Effector CD8-positive, alpha-beta T cell (primary cell): ENCODE measurements at regions not wholly inside any gene's neighbourhood (a gene's known extent, or its start where the extent isn't known, plus 50 kb on each side); places are given as distances from the start of the nearest gene placed in this dataset.

Experiments used
- DNase-seq: peaks from one replicate; lab custom pipeline; 2025; lab: John Stamatoyannopoulos, UW

GRCh38 chr1:38403667-38404066, 357.1 kb upstream of the POU3F1 start:
- DNase-seq = no peak

- DNase-seq = no peak
These were observed 355.7 kb upstream of the POU3F1 start for GRCh38 chr1:38402230-38402815.

- DNase-seq = no peak
These were observed 350.0 kb upstream of the POU3F1 start for GRCh38 chr1:38396606-38397005.

DNA sequence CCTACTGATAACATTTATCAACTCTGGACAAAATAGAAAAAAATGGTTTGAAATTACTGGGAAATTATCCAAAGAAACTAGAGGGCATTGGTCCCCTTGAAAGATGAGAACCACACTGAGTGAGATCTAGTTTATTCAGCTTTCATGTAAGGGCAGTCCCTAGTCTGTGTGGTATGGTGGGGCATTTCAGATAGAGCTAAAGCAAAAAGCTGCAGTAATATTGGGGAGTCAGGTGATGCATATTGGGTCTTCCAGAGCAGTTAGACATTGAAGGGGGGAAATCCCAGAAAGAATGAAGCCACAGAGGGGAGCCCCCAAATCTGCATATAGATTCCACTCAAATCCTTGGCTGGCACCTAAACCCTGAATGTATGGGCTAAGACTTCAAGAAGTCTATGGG, 347.7 kb upstream of the POU3F1 start:
- no peak for DNase-seq

DNA sequence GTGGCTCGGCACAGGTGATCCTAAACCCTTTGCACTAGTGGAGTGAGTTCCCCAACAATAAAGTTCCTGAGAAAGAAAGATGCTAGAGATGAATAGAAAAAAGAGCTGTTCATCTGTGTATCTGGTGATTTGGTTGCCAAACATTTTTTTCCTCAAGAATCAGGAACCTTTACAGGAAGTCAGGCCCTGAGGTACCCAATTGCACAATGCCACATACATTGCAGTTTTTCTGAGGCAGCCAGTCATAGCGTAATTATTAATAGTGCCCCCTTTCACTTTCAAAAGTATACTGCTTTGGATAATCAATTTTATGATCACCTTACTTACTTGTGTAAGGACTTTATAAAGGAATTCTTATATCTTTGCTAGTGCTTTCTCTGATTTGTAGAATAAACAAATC, 346.3 kb upstream of the POU3F1 start:
- no peak for DNase-seq

DNA sequence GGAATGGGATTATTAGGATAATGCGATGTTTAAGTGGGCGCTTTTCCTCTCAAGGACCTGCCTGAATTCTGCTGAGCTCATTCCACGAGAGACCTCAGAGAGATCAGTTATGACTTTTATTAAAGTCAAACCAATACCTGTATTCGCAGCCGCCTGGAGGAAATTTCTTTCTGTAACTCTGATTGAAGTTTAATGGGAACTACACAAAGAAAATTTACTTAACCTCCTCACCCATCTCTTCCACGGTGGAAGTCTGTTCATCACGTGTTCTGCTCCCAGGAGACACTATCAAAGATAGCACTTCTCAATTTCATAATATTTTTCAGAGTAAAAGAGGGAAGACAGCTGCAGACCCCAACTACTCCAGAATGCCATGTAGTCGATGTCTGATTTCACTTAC, 334.7 kb upstream of the POU3F1 start:
- no peak for DNase-seq

GRCh38 chr1:38376577-38376976, 330.0 kb upstream of the POU3F1 start:
- DNase-seq = no peak

DNA sequence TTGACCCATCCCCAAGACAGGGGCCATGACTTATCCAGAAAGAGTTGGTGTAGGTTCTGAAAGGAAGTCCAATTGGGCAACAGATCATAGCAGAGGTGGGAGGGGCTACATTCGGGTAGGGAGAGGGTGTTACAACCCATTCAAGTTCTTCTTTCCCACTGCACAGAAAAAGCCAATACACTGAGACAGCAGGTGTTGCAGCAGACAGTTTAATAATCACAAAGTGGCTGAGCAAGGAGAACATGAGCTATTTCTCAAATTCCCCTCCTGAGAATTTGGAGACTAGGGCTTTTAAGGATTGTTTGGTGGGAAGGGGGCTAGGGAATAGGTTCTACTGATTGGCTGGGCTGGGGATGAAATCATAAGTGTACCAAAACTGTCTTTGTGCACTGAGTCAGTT, 328.4 kb upstream of the POU3F1 start:
- no peak for DNase-seq

- DNase-seq = no peak
These were observed 324.9 kb upstream of the POU3F1 start for GRCh38 chr1:38371505-38371844.

- no peak for DNase-seq
These were observed 324.3 kb upstream of the POU3F1 start for GRCh38 chr1:38370716-38371504.

DNA sequence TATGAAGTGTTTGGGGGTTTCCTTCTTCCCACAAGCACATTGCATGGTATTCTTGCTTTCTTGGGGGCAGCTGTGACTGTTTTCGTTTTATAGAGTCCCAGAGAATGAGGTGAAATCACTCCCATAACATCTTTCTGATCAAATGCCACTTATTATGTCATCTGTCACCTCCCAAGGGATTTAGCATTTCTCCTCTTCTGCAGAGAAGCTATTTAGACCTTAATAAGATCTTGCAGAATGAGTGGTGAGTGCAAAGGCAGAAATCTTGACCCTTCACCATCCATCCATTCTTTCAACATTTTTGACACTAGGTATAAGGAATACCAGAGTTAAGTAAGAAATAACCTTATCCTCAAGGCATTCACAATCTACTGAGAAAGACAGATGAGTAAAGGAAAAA, 318.6 kb upstream of the POU3F1 start:
- DNase-seq = no peak

- no peak for DNase-seq
These were observed 315.0 kb upstream of the POU3F1 start for GRCh38 chr1:38361566-38361965.

- DNase-seq = no peak
These were observed 314.2 kb upstream of the POU3F1 start for GRCh38 chr1:38360807-38361206.

DNA sequence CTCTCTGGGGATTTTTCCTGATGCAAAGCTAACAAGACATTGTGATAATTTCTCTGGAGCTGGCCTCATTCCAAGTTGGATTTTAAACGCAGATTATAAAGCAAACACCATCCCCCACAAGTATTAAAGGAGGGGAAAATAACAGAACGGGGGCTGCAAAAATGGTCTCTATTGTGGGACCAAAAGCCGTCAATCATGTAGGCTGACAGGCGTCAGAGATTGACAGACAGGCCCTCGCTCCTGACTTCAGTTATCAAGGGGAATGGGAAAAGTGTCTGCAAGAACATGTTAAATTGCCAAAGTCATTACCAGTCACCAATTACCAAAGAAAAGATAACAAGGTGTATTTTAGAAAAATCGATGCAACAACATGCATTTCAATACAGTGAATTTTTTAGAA, 307.4 kb upstream of the POU3F1 start:
- DNase-seq = no peak

- DNase-seq = no peak
These were observed 306.3 kb upstream of the POU3F1 start for GRCh38 chr1:38352869-38353268.

DNA sequence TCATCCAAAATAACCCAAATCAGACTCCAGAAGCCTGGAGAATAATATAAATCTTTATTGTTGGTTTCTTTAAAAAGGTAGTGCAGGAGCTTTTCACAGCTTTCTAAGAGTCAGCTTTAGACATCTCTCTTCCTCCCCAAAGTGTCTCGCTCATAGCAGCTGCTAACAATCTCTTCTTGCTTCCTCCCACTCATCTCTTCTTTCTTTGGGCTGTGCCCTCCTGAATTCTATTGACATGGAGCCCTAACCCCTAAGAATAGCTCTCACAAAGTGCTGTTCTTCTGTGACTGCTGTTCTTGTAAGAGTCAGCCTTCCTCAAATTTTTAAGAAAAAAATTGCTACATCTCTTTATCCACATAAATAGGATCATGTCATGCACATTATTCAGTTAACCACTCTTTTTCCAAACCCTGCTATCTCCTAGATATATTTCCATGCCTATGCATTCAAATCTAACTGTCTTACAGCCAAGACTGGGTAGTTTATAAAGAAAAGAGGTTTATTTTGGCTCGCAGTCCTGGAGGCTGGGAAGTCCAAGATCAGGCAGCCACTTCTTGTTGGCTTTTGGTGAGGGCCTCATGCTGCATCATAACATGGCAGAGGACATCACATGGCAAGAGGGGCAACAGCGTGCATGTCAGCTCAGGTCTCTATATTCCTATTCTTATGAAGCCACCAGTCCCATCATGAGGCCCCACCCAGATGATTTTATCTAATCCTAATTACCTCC, 301.0 kb upstream of the POU3F1 start:
- DNase-seq = no peak

DNA sequence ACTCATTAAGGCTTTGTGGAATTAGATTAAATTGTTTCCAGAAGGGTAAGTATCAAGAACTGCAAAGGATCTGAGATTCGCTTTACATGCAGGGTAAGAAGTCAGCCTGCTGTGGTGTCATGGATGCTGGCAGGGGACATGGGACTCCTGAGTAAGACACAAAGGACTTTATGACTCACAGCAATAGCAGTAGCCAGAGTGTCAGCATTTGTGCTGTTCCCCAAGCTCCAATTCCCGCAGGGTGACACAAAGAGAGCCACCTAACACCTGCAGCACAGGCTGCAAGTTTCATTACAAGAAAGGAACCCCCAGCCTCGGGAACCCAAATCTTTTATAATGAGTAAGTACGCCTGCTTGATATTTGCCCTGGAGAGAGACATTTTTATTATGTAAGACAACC, 298.1 kb upstream of the POU3F1 start:
- DNase-seq = no peak

DNA sequence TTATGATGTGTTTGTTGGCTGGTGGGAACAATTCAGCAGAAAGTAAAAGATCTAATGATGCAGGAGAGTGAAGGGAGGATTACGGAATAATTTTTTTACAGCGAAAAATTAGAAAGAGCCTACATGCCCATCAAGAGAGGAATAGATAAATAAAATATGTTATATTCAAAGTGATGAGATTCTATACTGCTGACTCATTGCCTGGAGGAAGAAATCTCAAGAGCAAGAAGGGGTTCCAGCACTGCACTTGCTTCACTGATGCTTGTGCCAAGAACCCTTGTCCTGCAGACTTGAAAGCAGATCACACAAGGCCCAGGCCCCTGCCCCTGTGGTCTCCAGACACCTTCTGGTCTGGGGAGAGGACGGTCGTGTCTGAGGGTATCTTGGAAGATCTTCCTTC, 295.1 kb upstream of the POU3F1 start:
- no peak for DNase-seq

DNA sequence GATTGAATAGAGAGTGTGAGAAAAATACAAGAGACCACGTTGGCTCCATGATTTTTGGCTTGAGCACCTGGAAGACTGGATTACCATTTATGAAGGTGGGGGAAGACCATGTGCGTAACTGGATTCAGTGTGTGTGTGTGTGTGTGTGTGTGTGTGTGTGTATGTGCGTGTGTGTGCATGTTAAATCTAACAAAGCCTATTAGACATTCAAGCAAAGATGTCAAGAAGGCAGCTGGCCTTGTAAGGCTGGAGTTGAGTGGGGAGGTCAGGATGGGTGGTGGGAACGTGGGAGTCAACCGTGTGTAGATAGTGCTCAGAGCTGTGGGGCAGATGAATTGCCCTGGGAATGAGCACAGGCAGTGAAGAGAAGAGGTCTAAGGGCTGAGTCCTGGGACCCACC, 293.8 kb upstream of the POU3F1 start:
- DNase-seq = no peak

DNA sequence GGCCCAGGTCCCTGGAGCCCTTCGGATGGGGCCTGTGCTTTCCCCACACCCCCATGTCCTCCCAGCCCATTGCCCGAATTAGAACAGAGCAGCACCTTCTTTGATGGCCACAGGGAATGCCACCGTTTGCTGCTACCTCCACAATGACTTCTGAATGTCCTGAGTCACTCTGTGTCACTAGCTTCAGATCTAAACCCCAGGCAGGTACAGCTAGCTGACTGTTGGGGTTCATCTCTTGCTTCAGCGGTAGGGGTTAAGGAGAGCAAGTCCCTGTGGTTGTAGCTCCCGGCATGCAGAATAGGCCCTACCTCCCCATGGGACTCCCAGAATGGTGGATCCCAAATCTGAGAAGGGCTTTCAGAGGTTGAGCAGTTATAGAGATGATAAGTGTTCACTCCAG, 291.1 kb upstream of the POU3F1 start:
- DNase-seq = no peak

DNA sequence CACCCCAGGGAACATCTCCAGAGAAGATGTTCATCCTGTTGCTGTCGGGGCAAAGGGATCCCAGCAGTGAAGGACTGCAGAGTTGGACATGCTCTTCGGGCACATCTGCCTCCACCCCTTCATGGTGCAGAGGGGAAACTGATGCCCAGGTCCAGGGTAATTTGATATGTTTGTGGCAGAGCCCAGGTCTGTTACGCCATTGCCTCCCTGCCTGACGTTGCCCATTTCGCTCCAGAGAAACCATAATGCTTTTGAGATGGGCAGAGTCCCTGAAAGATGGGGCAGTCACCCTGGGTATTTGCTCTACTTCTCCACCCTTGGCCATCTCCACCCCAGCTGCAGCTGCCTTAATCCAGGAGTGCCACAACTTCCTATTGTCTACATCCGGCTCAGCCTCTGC, 290.4 kb upstream of the POU3F1 start:
- no peak for DNase-seq

DNA sequence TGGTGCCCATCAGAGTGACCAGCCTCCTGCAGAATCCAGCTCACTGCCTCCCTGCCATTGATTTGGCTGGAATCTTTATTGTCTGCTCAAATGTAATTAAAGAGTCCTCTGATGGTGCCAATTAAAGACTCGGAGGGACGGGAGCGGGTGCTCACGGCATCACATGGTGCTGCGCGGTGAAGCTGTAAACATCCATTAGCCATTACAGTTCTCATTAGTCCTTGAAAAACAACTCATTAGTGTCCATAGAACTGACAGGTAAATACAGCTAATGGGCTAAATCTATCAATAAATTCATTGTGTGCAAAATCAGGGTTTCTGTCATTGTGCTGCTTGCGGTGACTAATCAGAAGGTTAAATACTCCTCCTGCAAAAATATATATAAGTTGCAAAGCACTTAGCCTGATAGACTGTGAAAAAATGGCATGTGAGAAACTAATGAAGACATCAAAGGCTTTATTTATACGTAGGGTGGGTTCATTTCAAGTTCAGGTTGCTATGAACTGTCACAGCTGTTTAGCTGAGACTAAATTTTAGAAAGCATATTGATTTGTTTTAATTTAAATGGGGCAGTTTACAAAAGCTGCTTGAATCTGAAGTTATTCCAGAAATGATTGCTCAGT, 289.8 kb upstream of the POU3F1 start:
- DNase-seq = no peak
